DMS114 treated with DMSO at 0.1 percent for 48 hours (cell line): ENCODE measurements at regions not wholly inside any gene's neighbourhood (a gene's known extent, or its start where the extent isn't known, plus 50 kb on each side); places are given as distances from the start of the nearest gene placed in this dataset.
"Not testable (repeated sequence)": the region's sequence is repeated elsewhere in the genome, so short reads cannot be mapped to it uniquely, and the experiment has no call there.

Experiments
- DNase-seq: peaks from one replicate; lab custom pipeline; 2025; ENCODE audit not compliant: unreplicated experiment; lab: John Stamatoyannopoulos, UW

DNA sequence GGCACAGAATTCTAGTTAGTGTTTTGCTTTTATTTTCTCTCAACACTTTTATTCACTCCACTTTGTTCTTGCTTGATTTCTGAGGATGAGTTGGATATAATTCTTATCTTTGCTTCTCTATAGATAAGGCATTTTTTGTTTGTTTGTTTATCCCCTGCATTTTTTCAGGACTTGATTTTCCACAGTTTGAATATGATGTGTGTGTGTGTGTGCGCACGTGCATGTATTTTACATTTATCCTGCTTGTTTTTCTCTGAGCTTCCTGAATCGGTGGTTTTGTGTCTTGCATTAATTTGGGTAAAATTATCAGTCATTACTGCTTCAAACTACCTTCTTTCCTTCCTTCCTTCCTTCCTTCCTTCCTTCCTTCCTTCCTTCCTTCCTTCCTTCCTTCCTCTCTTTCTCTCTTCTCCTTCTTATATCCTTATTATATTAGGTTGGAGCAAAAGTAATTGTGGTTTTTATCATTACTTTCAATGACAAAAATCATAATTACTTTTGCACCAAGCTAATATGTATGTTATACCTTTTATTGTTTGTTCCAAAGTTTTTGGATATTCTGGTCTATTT, 679.9 kb upstream of the RAG2 start:
- no peak for DNase-seq

- no peak for DNase-seq
Measured at GRCh38 chr11:37264783-37265182, 666.7 kb upstream of the RAG2 start.

DNA sequence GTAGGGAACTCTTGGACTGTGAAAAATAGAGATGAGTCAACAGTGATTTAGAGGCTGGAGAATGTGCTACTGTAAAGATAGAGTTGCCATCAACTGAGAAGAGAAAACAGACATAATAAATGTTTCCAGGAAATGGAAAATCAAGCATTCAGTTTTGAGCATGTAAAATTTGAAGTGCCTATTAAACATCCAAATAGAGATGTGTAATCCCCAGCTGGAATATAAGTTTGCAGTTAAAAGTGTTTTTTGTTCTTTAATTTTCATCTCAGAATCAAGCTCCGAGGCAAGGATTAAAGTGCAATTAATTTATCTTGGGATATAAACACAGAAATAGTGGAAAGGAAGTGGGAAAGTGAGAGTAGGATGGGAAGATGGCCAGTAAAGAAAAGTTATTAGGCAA, 666.0 kb upstream of the RAG2 start:
- no peak for DNase-seq

GRCh38 chr11:37263467-37263866, 665.4 kb upstream of the RAG2 start:
- not testable (repeated sequence) for DNase-seq

DNA sequence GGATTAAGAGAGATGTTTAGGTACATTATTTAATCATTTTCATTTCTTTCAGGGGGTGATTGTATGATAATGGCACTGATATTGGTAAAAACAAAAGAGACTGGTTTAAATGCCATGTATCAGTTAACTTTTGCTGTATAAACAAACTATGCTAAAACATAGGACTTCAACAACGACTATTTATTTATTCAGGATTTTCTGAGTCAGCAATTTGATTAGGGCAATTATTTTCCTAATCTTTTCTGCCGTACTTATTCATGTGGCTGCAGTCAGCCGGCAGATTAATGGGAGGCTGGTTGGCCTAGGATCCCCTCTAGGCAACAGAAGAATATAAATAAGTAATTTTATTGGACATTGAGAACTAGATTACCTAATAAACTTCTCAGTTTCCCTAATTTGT, 661.7 kb upstream of the RAG2 start:
- no peak for DNase-seq

GRCh38 chr11:37248145-37248544, 650.1 kb upstream of the RAG2 start:
- DNase-seq = no peak

DNA sequence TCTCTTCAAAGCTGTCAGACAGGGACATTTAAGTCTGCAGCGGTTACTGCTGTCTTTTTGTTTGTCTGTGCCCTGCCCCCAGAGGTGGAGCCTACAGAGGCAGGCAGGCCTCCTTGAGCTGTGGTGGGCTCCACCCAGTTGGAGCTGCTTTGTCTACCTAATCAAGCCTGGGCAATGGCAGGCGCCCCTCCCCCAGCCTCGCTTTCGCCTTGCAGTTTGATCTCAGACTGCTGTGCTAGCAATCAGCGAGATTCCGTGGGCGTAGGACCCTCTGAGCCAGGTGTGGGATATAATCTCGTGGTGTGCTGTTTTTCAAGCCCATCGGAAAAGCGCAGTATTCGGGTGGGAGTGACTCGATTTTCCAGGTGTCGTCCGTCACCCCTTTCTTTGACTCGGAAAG, 648.1 kb upstream of the RAG2 start:
- not testable (repeated sequence) for DNase-seq

DNA sequence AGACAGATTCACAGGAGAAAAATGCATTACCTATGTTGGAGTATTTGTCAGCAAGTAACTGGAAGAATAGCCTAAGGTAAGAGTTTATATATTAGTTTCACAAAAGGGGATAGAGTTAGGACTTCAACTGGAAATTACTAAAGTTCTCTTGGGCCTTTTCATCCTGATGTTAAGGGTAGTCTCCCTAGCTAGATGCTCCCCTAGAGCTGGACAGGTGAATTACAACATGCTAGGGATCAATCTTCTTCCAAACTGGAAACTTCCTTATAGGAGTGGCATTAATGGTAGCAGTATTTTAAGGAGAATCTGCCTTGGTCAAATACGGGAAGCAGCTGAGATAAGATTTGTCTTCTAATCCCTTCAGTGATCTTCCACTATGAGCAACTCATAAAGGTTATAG, 632.8 kb upstream of the RAG2 start:
- DNase-seq = no peak

GRCh38 chr11:37223962-37224361, 625.9 kb upstream of the RAG2 start:
- no peak for DNase-seq

DNA sequence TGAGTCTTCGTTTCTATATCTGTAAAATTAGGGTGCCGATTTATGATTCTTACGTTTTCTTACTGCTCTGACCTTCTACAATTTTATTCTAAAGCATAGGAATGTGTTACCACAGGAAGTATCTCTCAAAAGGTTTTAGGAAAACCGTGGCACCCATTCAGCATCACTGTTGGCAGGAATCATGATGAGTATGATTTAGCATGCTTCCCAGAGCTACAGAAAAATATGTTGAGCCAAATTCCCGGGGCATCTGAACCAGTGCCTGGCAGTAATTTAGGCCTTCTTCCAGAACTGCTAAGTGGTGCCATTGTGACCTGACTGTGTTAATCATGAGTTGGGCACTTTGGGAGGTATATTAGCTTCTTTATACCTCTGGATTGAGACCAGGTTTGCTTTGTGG, 605.0 kb upstream of the RAG2 start:
- no peak for DNase-seq

DNA sequence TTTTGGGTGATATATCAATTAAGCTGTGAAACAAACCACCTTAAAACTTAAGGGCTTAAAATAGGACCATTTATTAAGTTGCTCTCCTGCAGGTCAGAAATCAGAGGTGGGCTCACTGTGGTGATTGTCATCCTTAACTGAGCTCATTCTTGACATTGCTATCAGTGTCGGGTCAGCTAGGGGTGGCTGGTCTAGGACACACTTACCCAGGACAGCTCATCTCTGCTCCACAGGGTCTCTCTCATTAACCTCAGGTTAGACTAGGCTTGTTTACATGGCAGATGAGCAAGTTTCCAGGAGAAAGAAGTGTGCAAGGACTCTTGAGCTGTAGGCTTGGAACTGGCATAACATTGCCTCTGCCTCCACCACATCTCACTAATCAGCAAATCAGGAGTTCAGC, 601.0 kb upstream of the RAG2 start:
- DNase-seq = no peak

DNA sequence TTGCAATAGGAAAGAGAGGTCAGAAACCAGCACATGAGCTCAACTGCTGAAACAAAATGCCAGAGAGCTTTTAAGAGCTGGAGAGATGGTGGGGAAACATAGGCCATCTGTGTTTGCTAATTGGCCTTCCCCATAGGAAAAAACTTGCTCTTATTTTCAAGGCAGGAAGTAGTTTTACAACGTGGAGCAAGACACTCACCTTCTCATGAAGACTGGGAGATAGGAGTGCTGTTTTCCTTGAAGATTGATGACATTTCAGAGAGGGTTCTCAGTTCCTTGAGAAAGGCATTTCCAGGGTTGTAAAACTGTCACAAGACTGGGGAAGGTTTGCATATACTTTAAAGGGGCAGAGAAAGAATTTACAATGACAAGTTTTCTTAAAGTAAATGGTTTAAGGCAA, 586.3 kb upstream of the RAG2 start:
- no peak for DNase-seq

DNA sequence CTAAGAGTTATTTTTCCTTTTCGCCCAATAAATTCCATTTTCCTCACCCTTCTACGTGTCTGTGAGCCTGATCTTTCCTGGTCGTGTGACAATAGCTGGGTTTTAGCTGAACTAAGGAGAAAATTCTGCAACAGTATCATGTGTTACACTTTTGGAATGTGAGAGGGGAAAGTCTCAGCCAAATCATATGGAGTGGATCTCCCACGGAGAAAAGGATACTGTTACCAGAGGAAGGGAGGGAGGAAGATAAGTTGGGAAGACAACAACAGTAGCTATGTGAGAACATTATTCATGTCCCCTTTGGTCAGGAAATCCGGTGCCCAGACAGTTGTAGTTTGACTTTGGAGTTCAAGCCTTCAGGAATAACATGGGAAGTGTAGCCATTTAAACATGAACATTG, 584.0 kb upstream of the RAG2 start:
- no peak for DNase-seq

DNA sequence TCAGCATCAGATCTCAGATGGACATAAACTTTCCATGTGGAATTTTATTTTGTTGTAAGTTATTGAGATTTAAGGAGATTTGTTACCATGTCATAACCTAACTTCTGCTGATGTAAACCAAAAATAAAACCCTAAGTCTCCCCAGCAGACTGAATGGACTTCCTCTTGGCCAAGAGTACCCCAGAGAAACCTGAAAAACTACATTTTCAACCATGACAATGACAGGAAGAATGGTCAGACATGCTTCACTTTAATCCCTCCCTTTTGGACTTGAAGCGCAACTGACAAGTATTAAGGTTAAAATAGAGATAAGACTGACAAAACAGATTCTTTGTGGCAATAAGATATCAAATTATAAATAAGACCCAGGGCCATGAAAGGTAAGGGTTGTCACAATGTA, 579.7 kb upstream of the RAG2 start:
- DNase-seq = no peak

DNA sequence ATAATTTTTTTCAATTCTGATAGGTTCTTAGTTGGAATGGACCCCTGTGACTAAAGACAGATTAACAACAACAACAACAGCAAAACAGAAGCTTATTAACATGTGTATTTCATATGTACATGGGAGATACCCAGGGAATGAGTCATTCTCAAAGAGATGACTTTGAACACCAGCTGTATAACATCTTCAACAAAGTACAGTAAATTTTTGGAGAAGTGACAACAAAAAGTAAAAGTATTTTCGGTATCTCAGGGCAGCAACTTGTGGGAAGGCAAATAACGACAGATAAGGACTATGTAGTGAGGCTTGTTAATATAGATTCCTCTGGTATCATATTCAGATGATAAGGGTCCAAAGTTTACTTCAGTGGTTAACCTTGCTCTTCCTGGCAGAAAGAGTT, 573.4 kb upstream of the RAG2 start:
- DNase-seq = no peak

GRCh38 chr11:37170311-37170710, 572.3 kb upstream of the RAG2 start:
- DNase-seq = no peak

- DNase-seq = not testable (repeated sequence)
Measured at GRCh38 chr11:37145434-37145833, 547.4 kb upstream of the RAG2 start.

GRCh38 chr11:37142591-37142990, 544.6 kb upstream of the RAG2 start:
- DNase-seq = no peak

DNA sequence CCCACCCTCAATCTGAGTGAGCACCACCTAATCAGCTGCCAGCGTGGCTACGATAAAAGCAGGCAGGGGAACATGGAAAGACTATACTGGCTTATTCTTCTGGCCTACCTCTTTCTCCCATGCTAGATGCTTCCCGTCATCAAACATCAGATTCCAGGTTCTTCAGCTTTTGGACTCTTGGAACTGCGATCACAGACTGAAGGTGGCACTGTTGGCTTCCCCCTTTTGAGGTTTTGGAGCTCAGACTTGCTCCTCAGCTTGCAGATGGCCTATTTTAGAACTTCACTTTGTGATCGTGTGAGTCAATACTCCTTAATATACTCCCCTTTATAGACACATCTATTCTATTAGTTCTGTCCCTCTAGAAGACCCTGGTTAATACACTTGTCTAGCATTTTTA, 543.7 kb upstream of the RAG2 start:
- DNase-seq = no peak

DNA sequence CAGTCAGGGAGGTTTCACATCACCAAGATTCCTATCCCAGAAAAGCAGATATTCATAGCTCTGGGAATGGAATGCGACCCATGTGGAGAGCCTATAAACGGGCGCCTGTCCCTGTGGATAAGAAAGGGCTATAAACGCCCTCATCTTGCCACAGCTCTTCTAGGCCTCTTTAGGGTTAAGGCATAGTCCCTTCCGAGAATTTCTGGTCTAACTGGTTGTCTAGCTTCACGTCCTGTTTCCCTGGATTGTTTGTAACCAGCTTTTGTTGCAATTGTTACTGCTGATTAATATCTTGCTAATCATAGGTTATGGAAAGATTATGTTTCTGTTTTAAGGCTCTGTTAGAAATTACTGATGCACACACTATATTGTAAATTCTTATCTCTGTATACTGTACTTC, 537.6 kb upstream of the RAG2 start:
- DNase-seq = not testable (repeated sequence)

- DNase-seq = no peak
Measured at GRCh38 chr11:37134637-37135036, 536.6 kb upstream of the RAG2 start.

DNA sequence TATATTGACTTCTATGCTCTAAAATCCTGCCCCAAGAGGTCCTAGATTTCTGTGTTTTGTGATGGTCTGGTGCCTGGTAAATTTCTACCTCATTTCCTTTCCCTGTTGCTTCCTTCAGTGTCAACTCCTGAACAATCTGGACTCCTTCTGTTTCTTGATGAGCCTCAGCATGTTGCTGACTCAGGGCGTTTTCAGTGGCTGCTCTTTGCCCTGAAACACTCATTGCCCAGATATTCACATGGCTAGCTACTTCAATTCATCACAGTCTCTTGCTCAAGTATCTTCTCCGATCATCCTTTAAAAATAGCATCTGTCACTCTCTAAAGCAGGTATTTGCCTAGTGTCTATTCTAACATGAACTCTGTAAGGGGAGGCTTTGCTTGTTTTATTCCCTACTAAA, 526.3 kb upstream of the RAG2 start:
- DNase-seq = no peak

- DNase-seq = no peak
Measured at GRCh38 chr11:37115963-37116362, 517.9 kb upstream of the RAG2 start.

DNA sequence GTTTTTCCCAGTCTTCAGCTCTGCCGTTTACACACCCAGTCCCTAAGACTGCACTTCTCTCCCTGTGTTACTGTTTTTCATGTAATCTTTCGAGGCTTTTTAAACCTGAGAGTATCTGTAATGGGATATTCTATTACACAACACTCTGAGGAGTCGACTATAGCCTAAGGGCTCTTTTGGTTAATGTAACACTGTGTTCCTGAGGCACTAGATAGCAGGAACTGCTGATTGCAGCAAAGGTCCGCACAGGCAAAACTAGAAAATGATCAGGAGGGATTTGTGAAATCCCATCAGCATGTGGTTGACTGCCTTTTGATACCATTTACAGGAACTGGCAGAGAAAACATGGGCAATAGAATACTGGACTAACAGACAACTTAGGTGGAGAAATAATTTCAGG, 512.3 kb upstream of the RAG2 start:
- no peak for DNase-seq
